ENCODE measurements at regions not wholly inside any gene's neighbourhood (a gene's known extent, or its start where the extent isn't known, plus 50 kb on each side); places are given as distances from the start of the nearest gene placed in this dataset.

- no peak for DNase-seq
- no peak overlapping the region for H2BK15ac ChIP-seq (ENCODE audit: low read depth, low read length)
- Mint-ChIP-seq H3K9me3 (peaks cover 4 to 11% of the 10 kb centered on the region in 2 experiments; a peak in 4 of 5 replicates), H3K27ac (no peak overlapping the region), H3K4me1 (peaks cover 4 to 5% of the 10 kb centered on the region in 2 experiments; a peak in 2 of 4 replicates), H3K27me3 (ENCODE audit: low read depth) (no peaks in the 10 kb centered on the region), H3K36me3 (ENCODE audit: insufficient read depth in 1 of 3, low read depth in 3 of 3) (peaks cover 2 to 7% (median 2%) of the 10 kb centered on the region in 3 experiments; a peak in 5 of 7 replicates), H3K4me3 (no peak overlapping the region)
- H2AK5ac ChIP-seq (ENCODE audit: insufficient read length, low read length), result no peak overlapping the region
- H2BK12ac ChIP-seq (ENCODE audit: insufficient read length, low read depth, low read length), result no peak overlapping the region
- no peak overlapping the region for H4K8ac ChIP-seq (replicated peaks; ENCODE audit: insufficient read length, low read depth, low read length)
- H2BK20ac ChIP-seq (ENCODE audit: low read depth, low read length, poor library complexity, severe bottlenecking), result no peak overlapping the region
- H3K18ac ChIP-seq (ENCODE audit: insufficient read length, low read depth, low read length), result no peak overlapping the region
- no peaks in the 10 kb centered on the region for H3K23me2 ChIP-seq (ENCODE audit: insufficient read length, low read depth, low read length, poor library complexity, severe bottlenecking)
- no peak overlapping the region for H3T11ph ChIP-seq (ENCODE audit: low read length)
- no peak overlapping the region for H3K14ac ChIP-seq (ENCODE audit: insufficient read depth, low read length)
- no peak overlapping the region for H3K27ac ChIP-seq (ENCODE audit: insufficient read length, low read depth, low read length)
- H3K9ac ChIP-seq (ENCODE audit: extremely low read depth, insufficient read length, low read length), result no peak overlapping the region
- no peaks in the 10 kb centered on the region for H3K9me3 ChIP-seq (ENCODE audit: control insufficient read depth, low read depth, low read length)
- H3K79me2 ChIP-seq (ENCODE audit: insufficient read depth, low read length), result no peaks in the 10 kb centered on the region
- no peaks in the 10 kb centered on the region for H4K20me1 ChIP-seq (ENCODE audit: control insufficient read depth, insufficient read depth, insufficient read length)
- no peaks in the 10 kb centered on the region for H3K79me1 ChIP-seq (ENCODE audit: insufficient read depth, low read depth, low read length, poor library complexity, severe bottlenecking)
- H4K5ac ChIP-seq (ENCODE audit: insufficient read length, low read depth, low read length), result no peak overlapping the region
- no peaks in the 10 kb centered on the region for H3K27me3 ChIP-seq (ENCODE audit: insufficient read depth, low read length)
- H2AFZ ChIP-seq (ENCODE audit: low read length), result no peak overlapping the region
- H3K4ac ChIP-seq (ENCODE audit: low read depth, low read length), result no peak overlapping the region
- H3K4me2 ChIP-seq (ENCODE audit: insufficient read depth, insufficient read length, low read length), result no peak overlapping the region
- no peak overlapping the region for H3K23ac ChIP-seq (ENCODE audit: insufficient read length, low read depth, low read length)
- no peak overlapping the region for H2BK120ac ChIP-seq (ENCODE audit: low read depth, low read length, poor library complexity, severe bottlenecking)
- H3K4me1 ChIP-seq (ENCODE audit: insufficient read depth, low read length), result no peaks in the 10 kb centered on the region
- no peak overlapping the region for H4K91ac ChIP-seq (ENCODE audit: insufficient read length, low read depth, low read length)
- WGBS (ENCODE audit: extremely low coverage, insufficient read length, low lambda C conversion rate), result no CpG with 5 or more reads among the region's 5 CpGs
- H2BK5ac ChIP-seq (ENCODE audit: insufficient read length, low read length), result no peak overlapping the region
- no peak for TF ChIP-seq CTCF (conservative IDR thresholded peaks at IDR 0.05)
- H3K56ac ChIP-seq (ENCODE audit: insufficient read length, low read depth, low read length), result no peak overlapping the region
Observed at GRCh38 chr5:26498972-26499371, 539.4 kb downstream of the CDH9 start.
